ENCODE measurements at regions not wholly inside any gene's neighbourhood (a gene's known extent, or its start where the extent isn't known, plus 50 kb on each side); places are given as distances from the start of the nearest gene placed in this dataset.

DNA sequence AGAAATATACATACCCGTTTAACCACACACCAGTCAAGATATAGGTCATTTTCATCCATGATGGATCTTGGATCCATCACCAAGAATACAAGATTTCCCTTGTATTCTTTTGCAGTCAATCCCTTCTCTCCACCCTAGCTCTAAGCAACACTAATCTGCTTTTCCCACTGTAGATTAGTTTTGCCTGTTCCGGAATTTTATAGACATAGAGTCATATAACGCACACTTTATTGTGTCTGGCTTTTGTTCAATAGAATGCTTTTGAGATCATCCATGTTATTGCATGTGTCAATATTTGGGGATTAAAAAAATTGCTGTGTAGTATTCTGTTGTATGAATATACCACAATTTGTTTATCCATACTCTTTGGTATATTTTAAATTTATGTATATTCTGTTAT, 235.6 kb upstream of the BCOR start:
- Histone ChIP-seq H3K9me3 (replicated peaks; ENCODE audit: control insufficient read depth, insufficient read depth, low read length) (no peaks in the 10 kb centered on the region; the same call in 2 of the 3 replicates), H3K27ac (ENCODE audit: control insufficient read depth, insufficient read depth) (no peak overlapping the region), H3K4me1 (ENCODE audit: control insufficient read depth, insufficient read depth, low read length) (no peaks in the 10 kb centered on the region), H3K4me2 (ENCODE audit: control insufficient read depth, insufficient read depth) (no peak overlapping the region), H3K9ac (ENCODE audit: control insufficient read depth, insufficient read depth, low read length) (no peak overlapping the region), H3K79me2 (ENCODE audit: control insufficient read depth, insufficient read depth, low read length) (no peaks in the 10 kb centered on the region), H3K4me3 (no peak overlapping the region), H3K36me3 (ENCODE audit: control insufficient read depth in 2 of 2, insufficient read depth in 2 of 2, low read length in 1 of 2) (no peaks in the 10 kb centered on the region), H2AFZ (ENCODE audit: control insufficient read depth, low read depth, low read length) (no peak overlapping the region), H4K20me1 (ENCODE audit: control insufficient read depth, insufficient read depth) (no peaks in the 10 kb centered on the region), H3K27me3 (replicated peaks in 1 of 2; ENCODE audit: control insufficient read depth in 2 of 2, insufficient read depth in 2 of 2, low read length in 1 of 2) (no peaks in the 10 kb centered on the region)
- no TSS peak for BruUV-seq (replicated peaks)
- TF ChIP-seq CHD2 (IDR thresholded peaks at IDR 0.05; ENCODE audit: borderline replicate concordance, low read depth, low read length) = no peak
- TF ChIP-seq NRF1 (conservative IDR thresholded peaks at IDR 0.05; ENCODE audit: low read depth, low read length) = no peak
- TF ChIP-seq TCF7 (IDR thresholded peaks at IDR 0.05; ENCODE audit: borderline replicate concordance) = no peak
- no peak for TF ChIP-seq SMARCA5 (IDR thresholded peaks at IDR 0.05)
- no peak for TF ChIP-seq DPF2 (IDR thresholded peaks at IDR 0.05)
- no peak for TF ChIP-seq EGR1 (IDR thresholded peaks at IDR 0.05; ENCODE audit: borderline replicate concordance in 1 of 2, low read depth in 2 of 2, low read length in 2 of 2)
- TF ChIP-seq, protein P1, sequence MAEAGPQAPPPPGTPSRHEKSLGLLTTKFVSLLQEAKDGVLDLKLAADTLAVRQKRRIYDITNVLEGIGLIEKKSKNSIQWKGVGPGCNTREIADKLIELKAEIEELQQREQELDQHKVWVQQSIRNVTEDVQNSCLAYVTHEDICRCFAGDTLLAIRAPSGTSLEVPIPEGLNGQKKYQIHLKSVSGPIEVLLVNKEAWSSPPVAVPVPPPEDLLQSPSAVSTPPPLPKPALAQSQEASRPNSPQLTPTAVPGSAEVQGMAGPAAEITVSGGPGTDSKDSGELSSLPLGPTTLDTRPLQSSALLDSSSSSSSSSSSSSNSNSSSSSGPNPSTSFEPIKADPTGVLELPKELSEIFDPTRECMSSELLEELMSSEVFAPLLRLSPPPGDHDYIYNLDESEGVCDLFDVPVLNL (IDR thresholded peaks at IDR 0.05; ENCODE audit: low read depth, low read length) = no peak
- no peak for TF ChIP-seq GATAD2B (conservative IDR thresholded peaks at IDR 0.05; ENCODE audit: low read depth)
- TF ChIP-seq, protein P2, sequence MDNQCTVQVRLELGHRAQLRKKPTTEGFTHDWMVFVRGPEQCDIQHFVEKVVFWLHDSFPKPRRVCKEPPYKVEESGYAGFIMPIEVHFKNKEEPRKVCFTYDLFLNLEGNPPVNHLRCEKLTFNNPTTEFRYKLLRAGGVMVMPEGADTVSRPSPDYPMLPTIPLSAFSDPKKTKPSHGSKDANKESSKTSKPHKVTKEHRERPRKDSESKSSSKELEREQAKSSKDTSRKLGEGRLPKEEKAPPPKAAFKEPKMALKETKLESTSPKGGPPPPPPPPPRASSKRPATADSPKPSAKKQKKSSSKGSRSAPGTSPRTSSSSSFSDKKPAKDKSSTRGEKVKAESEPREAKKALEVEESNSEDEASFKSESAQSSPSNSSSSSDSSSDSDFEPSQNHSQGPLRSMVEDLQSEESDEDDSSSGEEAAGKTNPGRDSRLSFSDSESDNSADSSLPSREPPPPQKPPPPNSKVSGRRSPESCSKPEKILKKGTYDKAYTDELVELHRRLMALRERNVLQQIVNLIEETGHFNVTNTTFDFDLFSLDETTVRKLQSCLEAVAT (IDR thresholded peaks at IDR 0.05) = no peak
- TF ChIP-seq, protein P3, sequence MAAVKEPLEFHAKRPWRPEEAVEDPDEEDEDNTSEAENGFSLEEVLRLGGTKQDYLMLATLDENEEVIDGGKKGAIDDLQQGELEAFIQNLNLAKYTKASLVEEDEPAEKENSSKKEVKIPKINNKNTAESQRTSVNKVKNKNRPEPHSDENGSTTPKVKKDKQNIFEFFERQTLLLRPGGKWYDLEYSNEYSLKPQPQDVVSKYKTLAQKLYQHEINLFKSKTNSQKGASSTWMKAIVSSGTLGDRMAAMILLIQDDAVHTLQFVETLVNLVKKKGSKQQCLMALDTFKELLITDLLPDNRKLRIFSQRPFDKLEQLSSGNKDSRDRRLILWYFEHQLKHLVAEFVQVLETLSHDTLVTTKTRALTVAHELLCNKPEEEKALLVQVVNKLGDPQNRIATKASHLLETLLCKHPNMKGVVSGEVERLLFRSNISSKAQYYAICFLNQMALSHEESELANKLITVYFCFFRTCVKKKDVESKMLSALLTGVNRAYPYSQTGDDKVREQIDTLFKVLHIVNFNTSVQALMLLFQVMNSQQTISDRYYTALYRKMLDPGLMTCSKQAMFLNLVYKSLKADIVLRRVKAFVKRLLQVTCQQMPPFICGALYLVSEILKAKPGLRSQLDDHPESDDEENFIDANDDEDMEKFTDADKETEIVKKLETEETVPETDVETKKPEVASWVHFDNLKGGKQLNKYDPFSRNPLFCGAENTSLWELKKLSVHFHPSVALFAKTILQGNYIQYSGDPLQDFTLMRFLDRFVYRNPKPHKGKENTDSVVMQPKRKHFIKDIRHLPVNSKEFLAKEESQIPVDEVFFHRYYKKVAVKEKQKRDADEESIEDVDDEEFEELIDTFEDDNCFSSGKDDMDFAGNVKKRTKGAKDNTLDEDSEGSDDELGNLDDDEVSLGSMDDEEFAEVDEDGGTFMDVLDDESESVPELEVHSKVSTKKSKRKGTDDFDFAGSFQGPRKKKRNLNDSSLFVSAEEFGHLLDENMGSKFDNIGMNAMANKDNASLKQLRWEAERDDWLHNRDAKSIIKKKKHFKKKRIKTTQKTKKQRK (IDR thresholded peaks at IDR 0.05; ENCODE audit: low read depth, low read length) = no peak
- no peak for TF ChIP-seq MEF2B (IDR thresholded peaks at IDR 0.05; ENCODE audit: partially characterized antibody, poor library complexity, severe bottlenecking)
- no peak for TF ChIP-seq RBBP5 (conservative IDR thresholded peaks at IDR 0.05)
- TF ChIP-seq STAT3 (IDR thresholded peaks at IDR 0.05; ENCODE audit: low read depth, low read length) = no peak
- no peak for TF ChIP-seq EZH2 (IDR thresholded peaks at IDR 0.05; ENCODE audit: borderline replicate concordance, control insufficient read depth, low read depth, low read length)
- no peak for TF ChIP-seq SIN3A (IDR thresholded peaks at IDR 0.05; ENCODE audit: low read depth, low read length)
- TF ChIP-seq, protein P4, sequence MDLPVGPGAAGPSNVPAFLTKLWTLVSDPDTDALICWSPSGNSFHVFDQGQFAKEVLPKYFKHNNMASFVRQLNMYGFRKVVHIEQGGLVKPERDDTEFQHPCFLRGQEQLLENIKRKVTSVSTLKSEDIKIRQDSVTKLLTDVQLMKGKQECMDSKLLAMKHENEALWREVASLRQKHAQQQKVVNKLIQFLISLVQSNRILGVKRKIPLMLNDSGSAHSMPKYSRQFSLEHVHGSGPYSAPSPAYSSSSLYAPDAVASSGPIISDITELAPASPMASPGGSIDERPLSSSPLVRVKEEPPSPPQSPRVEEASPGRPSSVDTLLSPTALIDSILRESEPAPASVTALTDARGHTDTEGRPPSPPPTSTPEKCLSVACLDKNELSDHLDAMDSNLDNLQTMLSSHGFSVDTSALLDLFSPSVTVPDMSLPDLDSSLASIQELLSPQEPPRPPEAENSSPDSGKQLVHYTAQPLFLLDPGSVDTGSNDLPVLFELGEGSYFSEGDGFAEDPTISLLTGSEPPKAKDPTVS (IDR thresholded peaks at IDR 0.05; ENCODE audit: low read depth, low read length) = no peak
- TF ChIP-seq, protein P5, sequence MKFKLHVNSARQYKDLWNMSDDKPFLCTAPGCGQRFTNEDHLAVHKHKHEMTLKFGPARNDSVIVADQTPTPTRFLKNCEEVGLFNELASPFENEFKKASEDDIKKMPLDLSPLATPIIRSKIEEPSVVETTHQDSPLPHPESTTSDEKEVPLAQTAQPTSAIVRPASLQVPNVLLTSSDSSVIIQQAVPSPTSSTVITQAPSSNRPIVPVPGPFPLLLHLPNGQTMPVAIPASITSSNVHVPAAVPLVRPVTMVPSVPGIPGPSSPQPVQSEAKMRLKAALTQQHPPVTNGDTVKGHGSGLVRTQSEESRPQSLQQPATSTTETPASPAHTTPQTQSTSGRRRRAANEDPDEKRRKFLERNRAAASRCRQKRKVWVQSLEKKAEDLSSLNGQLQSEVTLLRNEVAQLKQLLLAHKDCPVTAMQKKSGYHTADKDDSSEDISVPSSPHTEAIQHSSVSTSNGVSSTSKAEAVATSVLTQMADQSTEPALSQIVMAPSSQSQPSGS (IDR thresholded peaks at IDR 0.05; ENCODE audit: low read length) = no peak
- FAIRE-seq (peak; percentile 44), DNase-seq (ENCODE audit: low read depth, low spot score) (no peak), ATAC-seq (no peak)
- ChIA-PET SMC1A (ENCODE audit: uncharacterized antibody, unreplicated experiment) (no interaction called here), POLR2A (no interaction called here), CTCF (no interaction called here), RAD21 (ENCODE audit: unreplicated experiment) (no interaction called here)
- intact Hi-C loops (cut with micrococcal nuclease; ENCODE audit: unreplicated experiment) = no loop called here
- WGBS (ENCODE audit: insufficient coverage, insufficient replicate concordance, low lambda C conversion rate, missing lambda C conversion rate) = 18% methylated on average over 3 of the region's 3 CpGs
- in situ Hi-C loops (cut with MboI) = no loop called here
